ENCODE measurements at regions not wholly inside any gene's neighbourhood (a gene's known extent, or its start where the extent isn't known, plus 50 kb on each side); places are given as distances from the start of the nearest gene placed in this dataset.

- BruUV-seq (replicated peaks), result no TSS peak
- Histone ChIP-seq H3K9me3 (ENCODE audit: control insufficient read depth, insufficient read depth, low read length) (no peaks in the 10 kb centered on the region), H4K91ac (ENCODE audit: insufficient read depth, low read depth, low read length) (no peak overlapping the region), H2BK5ac (ENCODE audit: low read depth, low read length, poor library complexity, severe bottlenecking) (no peak overlapping the region), H3K27ac (ENCODE audit: insufficient read depth, low read length) (no peak overlapping the region), H2AFZ (replicated peaks; ENCODE audit: low read length, poor library complexity) (no peak overlapping the region), H2BK20ac (ENCODE audit: low read depth, low read length) (no peak overlapping the region), H3K9ac (ENCODE audit: low read depth, low read length) (no peak overlapping the region), H3K18ac (ENCODE audit: low read depth, low read length) (no peak overlapping the region; the same call in 1 of the 2 replicates), H3K4me3 (ENCODE audit: insufficient read depth, low read depth, low read length) (no peak overlapping the region), H3K23ac (ENCODE audit: low read depth, low read length) (no peak overlapping the region), H3K36me3 (ENCODE audit: control insufficient read depth, insufficient read depth, low read length) (no peaks in the 10 kb centered on the region), H3K4ac (ENCODE audit: low read depth, low read length) (peak overlapping the region; percentile 1; the same call in 1 of the 2 replicates), H2AK9ac (replicated peaks; ENCODE audit: low read depth, low read length, poor library complexity) (no peak overlapping the region), H3K9me1 (ENCODE audit: insufficient read depth, low read length) (no peaks in the 10 kb centered on the region; the same call in 1 of the 2 replicates), H3K4me1 (ENCODE audit: control insufficient read depth, insufficient read depth, low read length) (peaks cover 2% of the 10 kb centered on the region; the same call in 1 of the 2 replicates), H2BK15ac (ENCODE audit: low read depth, low read length) (no peak overlapping the region; the same call in 2 of the 3 replicates), H3K14ac (replicated peaks; ENCODE audit: low read depth, low read length) (no peak overlapping the region), H2AK5ac (ENCODE audit: low read depth, low read length) (no peak overlapping the region), H3K79me1 (ENCODE audit: low read depth in 1 of 2, low read length in 2 of 2) (no peaks in the 10 kb centered on the region), H3K56ac (ENCODE audit: extremely low read depth, insufficient read depth, low read length) (no peak overlapping the region), H3K27me3 (ENCODE audit: control insufficient read depth, insufficient read depth, low read length) (no peaks in the 10 kb centered on the region), H4K20me1 (ENCODE audit: insufficient read depth, low read length) (no peaks in the 10 kb centered on the region), H4K8ac (ENCODE audit: low read depth in 2 of 2, low read length in 2 of 2) (no peak overlapping the region), H4K5ac (ENCODE audit: low read depth, low read length) (no peak overlapping the region), H2BK120ac (ENCODE audit: low read depth, low read length) (no peak overlapping the region; the same call in 1 of the 2 replicates), H3K4me2 (ENCODE audit: low read depth, low read length) (no peak overlapping the region)
- intact Hi-C loops (cut with micrococcal nuclease), result no loop called here
- dilution Hi-C loops (cut with HindIII; ENCODE audit: low sequenced_read_pairs, unreplicated experiment), result no loop called here
- ATAC-seq (ENCODE audit: low read depth) (no peak), DNase-seq (no peak)
- TF ChIP-seq MXI1 (IDR thresholded peaks at IDR 0.05; ENCODE audit: borderline replicate concordance, low read depth, low read length) (no peak), CHD1 (IDR thresholded peaks at IDR 0.05; ENCODE audit: low read depth, low read length) (no peak), RFX5 (IDR thresholded peaks at IDR 0.05; ENCODE audit: low read depth, low read length) (no peak), POLR2A (IDR thresholded peaks at IDR 0.05; ENCODE audit: low read depth, low read length) (no peak), MAFK (IDR thresholded peaks at IDR 0.05; ENCODE audit: low read depth, low read length) (no peak), SMC3 (IDR thresholded peaks at IDR 0.05; ENCODE audit: low read depth, low read length) (no peak), MAZ (IDR thresholded peaks at IDR 0.05; ENCODE audit: borderline replicate concordance, low read depth, low read length) (no peak), RAD21 (IDR thresholded peaks at IDR 0.05; ENCODE audit: low read length) (no peak), USF2 (IDR thresholded peaks at IDR 0.05; ENCODE audit: low read depth, low read length) (no peak), FOS (IDR thresholded peaks at IDR 0.05; ENCODE audit: low read depth, low read length) (no peak), NFE2L2 (IDR thresholded peaks at IDR 0.05; ENCODE audit: low read depth, low read length) (no peak), RCOR1 (IDR thresholded peaks at IDR 0.05; ENCODE audit: insufficient replicate concordance, low read length) (no peak), BHLHE40 (IDR thresholded peaks at IDR 0.05; ENCODE audit: low read depth, low read length) (no peak), CEBPB (IDR thresholded peaks at IDR 0.05; ENCODE audit: low read depth, low read length) (no peak)
- TF ChIP-seq, protein P1, sequence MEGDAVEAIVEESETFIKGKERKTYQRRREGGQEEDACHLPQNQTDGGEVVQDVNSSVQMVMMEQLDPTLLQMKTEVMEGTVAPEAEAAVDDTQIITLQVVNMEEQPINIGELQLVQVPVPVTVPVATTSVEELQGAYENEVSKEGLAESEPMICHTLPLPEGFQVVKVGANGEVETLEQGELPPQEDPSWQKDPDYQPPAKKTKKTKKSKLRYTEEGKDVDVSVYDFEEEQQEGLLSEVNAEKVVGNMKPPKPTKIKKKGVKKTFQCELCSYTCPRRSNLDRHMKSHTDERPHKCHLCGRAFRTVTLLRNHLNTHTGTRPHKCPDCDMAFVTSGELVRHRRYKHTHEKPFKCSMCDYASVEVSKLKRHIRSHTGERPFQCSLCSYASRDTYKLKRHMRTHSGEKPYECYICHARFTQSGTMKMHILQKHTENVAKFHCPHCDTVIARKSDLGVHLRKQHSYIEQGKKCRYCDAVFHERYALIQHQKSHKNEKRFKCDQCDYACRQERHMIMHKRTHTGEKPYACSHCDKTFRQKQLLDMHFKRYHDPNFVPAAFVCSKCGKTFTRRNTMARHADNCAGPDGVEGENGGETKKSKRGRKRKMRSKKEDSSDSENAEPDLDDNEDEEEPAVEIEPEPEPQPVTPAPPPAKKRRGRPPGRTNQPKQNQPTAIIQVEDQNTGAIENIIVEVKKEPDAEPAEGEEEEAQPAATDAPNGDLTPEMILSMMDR (conservative IDR thresholded peaks at IDR 0.05; ENCODE audit: low read depth, low read length), result no peak
- TF ChIP-seq, protein P2, sequence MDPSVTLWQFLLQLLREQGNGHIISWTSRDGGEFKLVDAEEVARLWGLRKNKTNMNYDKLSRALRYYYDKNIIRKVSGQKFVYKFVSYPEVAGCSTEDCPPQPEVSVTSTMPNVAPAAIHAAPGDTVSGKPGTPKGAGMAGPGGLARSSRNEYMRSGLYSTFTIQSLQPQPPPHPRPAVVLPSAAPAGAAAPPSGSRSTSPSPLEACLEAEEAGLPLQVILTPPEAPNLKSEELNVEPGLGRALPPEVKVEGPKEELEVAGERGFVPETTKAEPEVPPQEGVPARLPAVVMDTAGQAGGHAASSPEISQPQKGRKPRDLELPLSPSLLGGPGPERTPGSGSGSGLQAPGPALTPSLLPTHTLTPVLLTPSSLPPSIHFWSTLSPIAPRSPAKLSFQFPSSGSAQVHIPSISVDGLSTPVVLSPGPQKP (IDR thresholded peaks at IDR 0.05; ENCODE audit: borderline replicate concordance, low read depth, low read length), result no peak
- ChIA-PET CTCF (no interaction called here), POLR2A (ENCODE audit: unreplicated experiment) (no interaction called here)
- WGBS, 2 experiments (ENCODE audit: extremely low coverage in 2 of 2, insufficient read length in 1 of 2), result no CpG with 5 or more reads among the region's 4 CpGs
- in situ Hi-C loops (cut with MboI; ENCODE audit: low sequenced_read_pairs), result no loop called here
Observed at GRCh38 chr1:214844319-214844718, 238.2 kb upstream of the KCNK2 start.

Measured in IMR-90 (cell line).